Mesendoderm (in vitro differentiated cells): ENCODE measurements at regions not wholly inside any gene's neighbourhood (a gene's known extent, or its start where the extent isn't known, plus 50 kb on each side); places are given as distances from the start of the nearest gene placed in this dataset.

Experiments used
- DNase-seq: peaks from one replicate; pipeline ENCODE4 v3.0.0; 2013
- H2AK5ac ChIP-seq: 2 replicates; pipeline ENCODE4 v1.6.1; 2013; ENCODE audit warnings: low read length, inconsistent platforms
- H2BK120ac ChIP-seq: 2 replicates; pipeline ENCODE4 v1.6.1; 2013; ENCODE audit warnings: low read depth, mild to moderate bottlenecking, low read length, moderate library complexity, mixed read lengths
- H2BK15ac ChIP-seq: replicated peaks from 2 replicates; pipeline ENCODE4 v1.6.1; 2013; ENCODE audit warnings: low read depth, mild to moderate bottlenecking, moderate library complexity
- H2BK5ac ChIP-seq: 2 replicates; pipeline ENCODE4 v1.6.1; 2013; ENCODE audit warnings: low read length, inconsistent platforms
- H3K18ac ChIP-seq: 2 replicates; pipeline ENCODE4 v1.6.1; 2013; ENCODE audit warnings: mild to moderate bottlenecking, low read length, mixed read lengths
- H3K23ac ChIP-seq: one replicate; pipeline ENCODE4 v1.6.1; 2013; ENCODE audit warnings: low read length
- H3K27ac ChIP-seq: 2 replicates; pipeline ENCODE4 v1.5.1; 2013; ENCODE audit warnings: low read depth, mild to moderate bottlenecking, inconsistent platforms, low read length, moderate library complexity
- H3K27me3 ChIP-seq: 2 replicates; pipeline ENCODE4 v1.6.1; 2013; ENCODE audit warnings: low read length, control low read depth, mild to moderate bottlenecking, inconsistent platforms; ENCODE audit not compliant: insufficient read depth, poor library complexity
- H3K36me3 ChIP-seq: 2 replicates; pipeline ENCODE4 v1.6.1; 2013; ENCODE audit warnings: low read length, inconsistent platforms; ENCODE audit not compliant: control insufficient read depth, insufficient read depth
- H3K4ac ChIP-seq: one replicate; pipeline ENCODE4 v1.6.1; 2013; ENCODE audit warnings: low read depth, mild to moderate bottlenecking, low read length, moderate library complexity
- H3K4me1 ChIP-seq: 2 replicates; pipeline ENCODE4 v1.6.1; 2013; ENCODE audit warnings: low read depth, low read length, inconsistent platforms; ENCODE audit not compliant: control insufficient read depth
- H3K4me2 ChIP-seq: 2 replicates; pipeline ENCODE4 v1.6.1; 2013; ENCODE audit warnings: low read length
- H3K4me3 ChIP-seq: 2 replicates; pipeline ENCODE4 v1.5.1; 2013; ENCODE audit warnings: mild to moderate bottlenecking, low read length
- H3K56ac ChIP-seq: one replicate; pipeline ENCODE4 v1.6.1; 2013; ENCODE audit warnings: low read length
- H3K79me1 ChIP-seq: 2 replicates; pipeline ENCODE4 v1.6.1; 2013; ENCODE audit warnings: low read length, inconsistent platforms
- H3K79me2 ChIP-seq: 2 replicates; pipeline ENCODE4 v1.6.1; 2013; ENCODE audit warnings: mild to moderate bottlenecking, low read length; ENCODE audit not compliant: control insufficient read depth, insufficient read depth
- H3K9ac ChIP-seq: 2 replicates; pipeline ENCODE4 v1.6.1; 2013; ENCODE audit warnings: low read length, inconsistent platforms
- H4K5ac ChIP-seq: one replicate; pipeline ENCODE4 v1.6.1; 2013; ENCODE audit warnings: low read length
- H4K8ac ChIP-seq: one replicate; pipeline ENCODE4 v1.6.1; 2013; ENCODE audit warnings: low read depth, mild to moderate bottlenecking, control low read depth, low read length, moderate library complexity
- whole genome bisulfite sequencing: extraction: QIAGEN DNeasy Blood & Tissue Kit; methylation state at CpG from one replicate; pipeline ENCODE4 v1.1.7; 2013; ENCODE audit warnings: low lambda C conversion rate, missing lambda C conversion rate; ENCODE audit not compliant: insufficient coverage; ENCODE audit errors: extremely low coverage; 5-methylcytosine and 5-hydroxymethylcytosine counted together

- H3K79me1 ChIP-seq = no peaks in the 10 kb centered on the region
- H3K79me2 ChIP-seq = no peaks in the 10 kb centered on the region
- H3K4me2 ChIP-seq = no peak overlapping the region
- no peak overlapping the region for H3K18ac ChIP-seq
- H3K4me1 ChIP-seq = peaks cover 2% of the 10 kb centered on the region
- no peak overlapping the region for H3K27ac ChIP-seq
- no peak overlapping the region for H2AK5ac ChIP-seq
- no peak overlapping the region for H3K4me3 ChIP-seq
- no peaks in the 10 kb centered on the region for H3K27me3 ChIP-seq
- H3K36me3 ChIP-seq = no peaks in the 10 kb centered on the region
- DNase-seq = no peak
- H4K5ac ChIP-seq = no peak overlapping the region
- H2BK120ac ChIP-seq = no peak overlapping the region
- H3K9ac ChIP-seq = no peak overlapping the region
- no peak overlapping the region for H2BK5ac ChIP-seq
- no peak overlapping the region for H3K56ac ChIP-seq
- no peak overlapping the region for H3K23ac ChIP-seq
- WGBS = no CpG with 5 or more reads among the region's 1 CpG
- no peak overlapping the region for H2BK15ac ChIP-seq
- H3K4ac ChIP-seq = no peak overlapping the region
- H4K8ac ChIP-seq = no peak overlapping the region
These were observed 759.0 kb upstream of the EPHA5 start for GRCh38 chr4:66429276-66429675.

GRCh38 chr4:66416425-66416824, 746.1 kb upstream of the EPHA5 start:
- H3K36me3 ChIP-seq = no peaks in the 10 kb centered on the region
- H2BK120ac ChIP-seq = no peak overlapping the region
- no peak overlapping the region for H3K9ac ChIP-seq
- H3K79me1 ChIP-seq = no peaks in the 10 kb centered on the region
- no peaks in the 10 kb centered on the region for H3K79me2 ChIP-seq
- WGBS = no CpG with 5 or more reads among the region's 4 CpGs
- no peak for DNase-seq
- H3K27me3 ChIP-seq = no peaks in the 10 kb centered on the region
- H3K23ac ChIP-seq = no peak overlapping the region
- H3K56ac ChIP-seq = no peak overlapping the region
- H3K4me2 ChIP-seq = no peak overlapping the region
- no peak overlapping the region for H2BK15ac ChIP-seq
- H3K4ac ChIP-seq = no peak overlapping the region
- H2AK5ac ChIP-seq = no peak overlapping the region
- no peak overlapping the region for H4K8ac ChIP-seq
- H3K4me3 ChIP-seq = no peak overlapping the region
- H3K27ac ChIP-seq = no peak overlapping the region
- H2BK5ac ChIP-seq = no peak overlapping the region
- H3K4me1 ChIP-seq = no peaks in the 10 kb centered on the region
- H4K5ac ChIP-seq = no peak overlapping the region
- H3K18ac ChIP-seq = no peak overlapping the region

- Histone ChIP-seq H3K9ac (no peak overlapping the region), H3K4me3 (no peak overlapping the region), H3K4ac (no peak overlapping the region), H3K79me1 (no peaks in the 10 kb centered on the region), H3K4me2 (no peak overlapping the region), H3K23ac (no peak overlapping the region), H4K8ac (no peak overlapping the region), H3K56ac (no peak overlapping the region), H3K4me1 (no peaks in the 10 kb centered on the region), H3K36me3 (no peaks in the 10 kb centered on the region), H3K27me3 (no peaks in the 10 kb centered on the region), H2AK5ac (no peak overlapping the region), H2BK120ac (no peak overlapping the region), H2BK15ac (no peak overlapping the region), H2BK5ac (no peak overlapping the region), H4K5ac (no peak overlapping the region), H3K27ac (no peak overlapping the region), H3K18ac (no peak overlapping the region), H3K79me2 (no peaks in the 10 kb centered on the region)
- no peak for DNase-seq
- WGBS = no CpG with 5 or more reads among the region's 5 CpGs
These were observed 733.9 kb upstream of the EPHA5 start for GRCh38 chr4:66404141-66404540.

GRCh38 chr4:66376921-66377320, 706.6 kb upstream of the EPHA5 start:
- no peak overlapping the region for H4K8ac ChIP-seq
- H3K79me2 ChIP-seq = no peaks in the 10 kb centered on the region
- DNase-seq = no peak
- no peak overlapping the region for H2BK5ac ChIP-seq
- no peak overlapping the region for H3K4me3 ChIP-seq
- H4K5ac ChIP-seq = no peak overlapping the region
- no peak overlapping the region for H2AK5ac ChIP-seq
- H2BK120ac ChIP-seq = no peak overlapping the region
- H3K27ac ChIP-seq = no peak overlapping the region
- no peaks in the 10 kb centered on the region for H3K4me1 ChIP-seq
- no peak overlapping the region for H3K56ac ChIP-seq
- H3K79me1 ChIP-seq = no peaks in the 10 kb centered on the region
- no peak overlapping the region for H3K23ac ChIP-seq
- no peak overlapping the region for H3K4me2 ChIP-seq
- H3K27me3 ChIP-seq = no peaks in the 10 kb centered on the region
- no peak overlapping the region for H3K9ac ChIP-seq
- H3K36me3 ChIP-seq = no peaks in the 10 kb centered on the region
- WGBS = no CpG with 5 or more reads among the region's 1 CpG
- H3K18ac ChIP-seq = no peak overlapping the region
- H3K4ac ChIP-seq = no peak overlapping the region
- H2BK15ac ChIP-seq = no peak overlapping the region

- H3K79me2 ChIP-seq = no peaks in the 10 kb centered on the region
- no peak overlapping the region for H3K4me3 ChIP-seq
- no peak overlapping the region for H3K27ac ChIP-seq
- H2BK15ac ChIP-seq = no peak overlapping the region
- no peak overlapping the region for H4K8ac ChIP-seq
- no peak overlapping the region for H3K4me2 ChIP-seq
- no peak overlapping the region for H2AK5ac ChIP-seq
- H4K5ac ChIP-seq = no peak overlapping the region
- DNase-seq = no peak
- H3K79me1 ChIP-seq = no peaks in the 10 kb centered on the region
- no peak overlapping the region for H2BK120ac ChIP-seq
- no peaks in the 10 kb centered on the region for H3K4me1 ChIP-seq
- no peak overlapping the region for H3K56ac ChIP-seq
- no peak overlapping the region for H3K9ac ChIP-seq
- H3K18ac ChIP-seq = no peak overlapping the region
- no peaks in the 10 kb centered on the region for H3K27me3 ChIP-seq
- no peaks in the 10 kb centered on the region for H3K36me3 ChIP-seq
- no peak overlapping the region for H2BK5ac ChIP-seq
- no peak overlapping the region for H3K23ac ChIP-seq
- H3K4ac ChIP-seq = no peak overlapping the region
These were observed 706.1 kb upstream of the EPHA5 start for GRCh38 chr4:66376396-66376795.

GRCh38 chr4:66373268-66373667, 703.0 kb upstream of the EPHA5 start:
- H3K79me2 ChIP-seq = no peaks in the 10 kb centered on the region
- no peak for DNase-seq

More at GRCh38 chr4:66373268-66373667, 703.0 kb upstream of the EPHA5 start:
- Histone ChIP-seq H3K4me3 (no peak overlapping the region), H3K4me2 (no peak overlapping the region), H3K23ac (no peak overlapping the region), H2BK120ac (no peak overlapping the region), H2BK5ac (no peak overlapping the region), H3K56ac (no peak overlapping the region), H3K79me1 (no peaks in the 10 kb centered on the region), H2AK5ac (no peak overlapping the region), H4K5ac (no peak overlapping the region), H3K4ac (no peak overlapping the region), H2BK15ac (no peak overlapping the region), H3K27ac (no peak overlapping the region), H3K9ac (no peak overlapping the region), H3K4me1 (no peaks in the 10 kb centered on the region), H3K18ac (no peak overlapping the region), H3K36me3 (no peaks in the 10 kb centered on the region), H3K27me3 (no peaks in the 10 kb centered on the region), H4K8ac (no peak overlapping the region)
